Naive B cell (primary cell): ENCODE measurements at regions not wholly inside any gene's neighbourhood (a gene's known extent, or its start where the extent isn't known, plus 50 kb on each side); places are given as distances from the start of the nearest gene placed in this dataset.
"Not testable (repeated sequence)": the region's sequence is repeated elsewhere in the genome, so short reads cannot be mapped to it uniquely, and the experiment has no call there.

Experiments used
- ATAC-seq, 2 donors: fragments of 150-1000 bp; cut with Tn5 transposase; 2 replicates each; pipeline ENCODE4 v1.10.0; 2021; ENCODE audit warnings: low read depth in 2 of 2, mild to moderate bottlenecking in 2 of 2, moderate library complexity in 2 of 2
- DNase-seq: peaks from one replicate; pipeline ENCODE4 v3.0.0; 2022
- H3K27ac Mint-ChIP-seq, 6 donors: one replicate each; pipeline ENCODE4 v1.8.0; 2020 to 2022; ENCODE audit warnings: mild to moderate bottlenecking in 6 of 6, mixed read lengths in 6 of 6, moderate library complexity in 5 of 6, inconsistent platforms in 2 of 6
- H3K27me3 Mint-ChIP-seq, 3 donors: one replicate each; pipeline ENCODE4 v1.8.0; 2021 to 2022; ENCODE audit warnings: mixed read lengths in 3 of 3, mild to moderate bottlenecking in 1 of 3
- H3K36me3 Mint-ChIP-seq, 2 donors: one replicate each; pipeline ENCODE4 v1.8.0; 2020 to 2022; ENCODE audit warnings: mixed read lengths in 2 of 2, inconsistent platforms in 1 of 2, mild to moderate bottlenecking in 1 of 2
- H3K4me1 Mint-ChIP-seq, 3 donors: one replicate each; pipeline ENCODE4 v1.8.0; 2020 to 2022; ENCODE audit warnings: mixed read lengths in 3 of 3, inconsistent platforms in 1 of 3, mild to moderate bottlenecking in 1 of 3, moderate library complexity in 1 of 3
- H3K4me3 Mint-ChIP-seq, 8 donors: one replicate each; pipeline ENCODE4 v1.8.0; 2020 to 2022; ENCODE audit warnings: mild to moderate bottlenecking in 8 of 8, mixed read lengths in 8 of 8, moderate library complexity in 8 of 8, inconsistent platforms in 2 of 8
- H3K9me3 Mint-ChIP-seq, 7 donors: one replicate each; pipeline ENCODE4 v1.8.0; 2020 to 2022; ENCODE audit warnings: mixed read lengths in 7 of 7, mild to moderate bottlenecking in 5 of 7, inconsistent platforms in 2 of 7, moderate library complexity in 1 of 7

DNA sequence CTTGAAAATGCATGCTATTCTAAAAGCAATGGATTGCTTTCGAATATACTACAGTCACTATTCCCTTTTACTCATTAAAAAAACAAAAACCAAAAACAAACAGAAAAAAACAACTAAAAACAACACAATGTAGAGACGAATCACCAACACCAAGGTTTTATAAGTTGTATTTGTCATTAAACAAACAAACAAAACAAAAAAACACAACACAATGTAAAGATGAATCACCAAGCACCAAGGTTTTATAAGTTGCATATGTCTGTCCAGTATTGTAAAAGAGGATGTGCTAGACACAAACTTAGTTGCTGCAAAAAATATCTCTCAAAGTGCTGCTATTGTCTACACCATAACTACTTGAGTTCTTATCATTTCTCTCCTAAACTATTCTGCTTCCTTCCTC, 1269.2 kb downstream of the EFNA5 start:
- DNase-seq (no peak), ATAC-seq (no peak)
- no peaks in the 10 kb centered on the region for H3K27me3 Mint-ChIP-seq
- no peaks in the 10 kb centered on the region for H3K4me1 Mint-ChIP-seq
- H3K27ac Mint-ChIP-seq: no peak overlapping the region
- no peak overlapping the region for H3K4me3 Mint-ChIP-seq
- no peaks in the 10 kb centered on the region for H3K36me3 Mint-ChIP-seq
- H3K9me3 Mint-ChIP-seq: peaks cover 0 to 3% (median 2%) of the 10 kb centered on the region in 7 donors

GRCh38 chr5:106399391-106399790, 1271.3 kb downstream of the EFNA5 start:
- ATAC-seq: no peak
- Mint-ChIP-seq H3K27me3 (no peaks in the 10 kb centered on the region), H3K4me1 (no peaks in the 10 kb centered on the region), H3K27ac (no peak overlapping the region), H3K4me3 (no peak overlapping the region), H3K9me3 (peaks cover 0 to 3% (median 2%) of the 10 kb centered on the region in 7 donors), H3K36me3 (no peaks in the 10 kb centered on the region)
- no peak for DNase-seq

GRCh38 chr5:106397700-106398099, 1273.0 kb downstream of the EFNA5 start:
- peaks cover 0 to 2% (median 0%) of the 10 kb centered on the region in 7 donors for H3K9me3 Mint-ChIP-seq
- no peaks in the 10 kb centered on the region for H3K4me1 Mint-ChIP-seq
- H3K27me3 Mint-ChIP-seq: no peaks in the 10 kb centered on the region
- ATAC-seq: no peak
- no peak overlapping the region for H3K27ac Mint-ChIP-seq
- DNase-seq: no peak
- no peak overlapping the region for H3K4me3 Mint-ChIP-seq
- no peaks in the 10 kb centered on the region for H3K36me3 Mint-ChIP-seq

DNA sequence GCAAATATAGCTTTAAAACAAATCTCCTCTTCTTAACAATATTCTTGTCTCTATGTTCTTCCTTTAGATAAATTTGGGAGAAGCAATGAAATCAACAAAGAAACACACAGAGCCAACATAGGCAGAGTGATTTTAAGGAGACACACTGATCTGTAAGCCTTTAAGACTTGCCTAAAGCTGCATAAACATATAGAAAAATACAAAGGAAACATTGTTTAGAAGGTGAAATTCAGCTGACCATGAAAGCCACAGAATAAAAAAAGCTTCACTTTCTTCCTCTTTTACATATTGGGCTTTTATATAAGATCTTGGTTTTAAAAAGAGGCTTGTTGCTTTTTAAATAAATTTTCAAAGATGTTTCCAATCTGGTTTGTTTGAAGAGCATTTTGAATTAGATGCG, 1277.5 kb downstream of the EFNA5 start:
- no peaks in the 10 kb centered on the region for H3K9me3 Mint-ChIP-seq
- DNase-seq: no peak
- no peak for ATAC-seq
- H3K27ac Mint-ChIP-seq: peak overlapping the region in 1 of 6 donors; percentile 15
- no peaks in the 10 kb centered on the region for H3K27me3 Mint-ChIP-seq
- no peaks in the 10 kb centered on the region for H3K36me3 Mint-ChIP-seq
- H3K4me3 Mint-ChIP-seq: no peak overlapping the region
- no peaks in the 10 kb centered on the region for H3K4me1 Mint-ChIP-seq

DNA sequence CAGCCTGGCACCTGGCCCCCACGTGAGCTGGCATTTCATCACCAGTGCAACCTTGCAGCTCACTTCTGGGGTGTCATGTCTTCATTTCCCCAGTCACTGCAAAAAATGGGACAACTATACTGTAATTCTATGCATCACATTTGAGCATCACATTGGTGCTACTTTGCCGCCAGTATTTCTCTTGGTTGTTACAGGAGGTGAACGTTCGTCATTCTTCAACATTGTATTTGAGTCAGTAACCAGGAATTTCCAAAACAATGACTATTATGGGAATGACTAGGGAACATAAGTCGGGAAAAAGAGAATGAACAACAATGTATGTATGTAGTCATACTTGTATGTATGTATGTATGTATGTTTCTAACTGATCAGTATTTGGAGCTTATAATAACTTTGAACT, 1278.0 kb downstream of the EFNA5 start:
- H3K27ac Mint-ChIP-seq: no peak overlapping the region
- ATAC-seq (no peak), DNase-seq (no peak)
- no peak overlapping the region for H3K4me3 Mint-ChIP-seq
- H3K9me3 Mint-ChIP-seq: no peaks in the 10 kb centered on the region
- H3K4me1 Mint-ChIP-seq: no peaks in the 10 kb centered on the region
- H3K27me3 Mint-ChIP-seq: no peaks in the 10 kb centered on the region
- H3K36me3 Mint-ChIP-seq: no peaks in the 10 kb centered on the region

DNA sequence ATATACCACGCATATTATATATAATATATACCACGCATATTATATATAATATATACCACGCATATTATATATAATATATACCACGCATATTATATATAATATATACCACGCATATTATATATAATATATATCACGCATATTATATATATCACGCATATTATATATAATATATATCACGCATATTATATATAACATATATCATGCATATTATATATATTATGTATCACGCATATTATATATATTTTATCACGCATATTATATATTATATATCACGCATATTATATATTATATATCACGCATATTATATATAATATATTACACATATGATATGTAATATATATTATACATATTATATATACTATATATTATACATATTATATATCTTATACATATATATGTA, 1283.0 kb downstream of the EFNA5 start:
- not testable (repeated sequence) for H3K36me3 Mint-ChIP-seq, H3K27ac Mint-ChIP-seq, H3K4me1 Mint-ChIP-seq, DNase-seq, H3K9me3 Mint-ChIP-seq, ATAC-seq, H3K27me3 Mint-ChIP-seq, H3K4me3 Mint-ChIP-seq

- no peaks in the 10 kb centered on the region for H3K27me3 Mint-ChIP-seq
- H3K27ac Mint-ChIP-seq: no peak overlapping the region
- no peak overlapping the region for H3K4me3 Mint-ChIP-seq
- no peaks in the 10 kb centered on the region for H3K36me3 Mint-ChIP-seq
- no peaks in the 10 kb centered on the region for H3K4me1 Mint-ChIP-seq
- peaks cover 0 to 5% (median 0%) of the 10 kb centered on the region in 7 donors for H3K9me3 Mint-ChIP-seq
- ATAC-seq (no peak), DNase-seq (no peak)
These were observed 1284.5 kb downstream of the EFNA5 start for GRCh38 chr5:106386287-106386686.

GRCh38 chr5:106380736-106381135, 1290.0 kb downstream of the EFNA5 start:
- Mint-ChIP-seq H3K9me3 (peaks cover 0 to 12% (median 2%) of the 10 kb centered on the region in 7 donors), H3K27me3 (no peaks in the 10 kb centered on the region), H3K4me3 (no peak overlapping the region), H3K27ac (no peak overlapping the region), H3K36me3 (no peaks in the 10 kb centered on the region), H3K4me1 (no peaks in the 10 kb centered on the region)
- no peak for ATAC-seq
- DNase-seq: no peak

DNA sequence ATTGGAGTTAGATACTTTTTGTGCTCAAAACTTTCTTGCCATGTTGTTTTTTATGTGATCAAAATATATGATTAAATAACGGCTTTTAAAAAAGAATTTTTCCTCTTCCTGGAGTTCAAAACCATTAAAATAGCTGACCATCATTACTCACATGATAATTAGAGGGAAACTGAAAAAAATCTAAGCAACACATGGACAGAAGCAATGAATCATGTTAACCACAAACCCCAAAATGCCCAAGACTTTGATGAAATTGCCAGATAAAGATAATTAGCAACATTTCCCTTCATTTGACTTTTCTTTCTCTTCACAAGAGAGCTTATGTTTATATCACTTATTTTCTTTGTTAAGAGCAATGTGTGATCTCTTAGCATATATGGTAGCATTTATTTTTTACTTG, 1294.2 kb downstream of the EFNA5 start:
- Mint-ChIP-seq H3K4me3 (no peak overlapping the region), H3K36me3 (no peaks in the 10 kb centered on the region), H3K4me1 (no peaks in the 10 kb centered on the region), H3K9me3 (peaks cover 0 to 7% (median 2%) of the 10 kb centered on the region in 7 donors), H3K27me3 (no peaks in the 10 kb centered on the region), H3K27ac (no peak overlapping the region)
- ATAC-seq (no peak), DNase-seq (no peak)

DNA sequence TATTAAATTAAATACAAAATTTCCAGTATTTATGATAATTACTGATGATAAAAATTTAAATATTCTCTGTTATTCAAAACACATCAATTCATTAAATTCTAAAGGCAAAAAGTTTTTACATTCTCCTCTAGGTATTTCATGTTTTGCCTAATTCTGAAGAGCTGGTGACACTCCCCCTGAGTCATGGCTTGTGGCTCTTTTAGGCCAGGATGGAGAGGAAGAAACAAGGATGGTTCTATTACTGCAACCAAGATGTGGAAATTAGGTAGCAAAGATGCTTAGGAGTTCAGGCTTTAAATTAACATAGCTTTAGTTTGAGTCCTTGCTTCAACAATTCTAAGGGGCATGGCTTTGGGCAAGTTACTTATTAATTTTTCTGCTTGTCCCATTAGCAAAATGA, 1295.8 kb downstream of the EFNA5 start:
- Mint-ChIP-seq H3K27me3 (no peaks in the 10 kb centered on the region), H3K4me1 (no peaks in the 10 kb centered on the region), H3K9me3 (peaks cover 0 to 14% (median 6%) of the 10 kb centered on the region in 7 donors), H3K4me3 (no peak overlapping the region), H3K36me3 (no peaks in the 10 kb centered on the region), H3K27ac (no peak overlapping the region)
- no peak for ATAC-seq
- no peak for DNase-seq

DNA sequence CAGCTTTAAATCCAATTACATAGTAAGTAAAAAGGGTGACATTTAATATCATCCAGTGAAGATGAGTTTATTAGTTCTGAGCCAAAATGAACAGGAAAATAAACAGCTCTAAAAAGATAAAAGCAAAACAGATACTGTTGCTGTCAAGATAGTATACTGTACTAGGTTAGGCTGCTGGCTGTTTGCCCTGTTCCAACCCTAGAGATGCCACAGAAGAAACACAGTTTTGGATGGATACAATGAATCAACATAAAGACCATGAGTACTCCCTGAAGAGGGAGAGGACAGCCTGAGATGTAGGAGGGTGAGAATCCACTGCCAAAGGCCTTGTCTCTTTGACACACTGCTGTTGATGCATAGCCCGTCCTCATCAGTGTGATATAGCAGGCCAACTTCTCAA, 1302.7 kb downstream of the EFNA5 start:
- no peak overlapping the region for H3K27ac Mint-ChIP-seq
- no peaks in the 10 kb centered on the region for H3K4me1 Mint-ChIP-seq
- H3K9me3 Mint-ChIP-seq: peaks cover 2 to 26% (median 6%) of the 10 kb centered on the region in 7 donors
- H3K27me3 Mint-ChIP-seq: no peaks in the 10 kb centered on the region
- H3K4me3 Mint-ChIP-seq: no peak overlapping the region
- DNase-seq (no peak), ATAC-seq (no peak)
- no peaks in the 10 kb centered on the region for H3K36me3 Mint-ChIP-seq

- no peak overlapping the region for H3K4me3 Mint-ChIP-seq
- no peaks in the 10 kb centered on the region for H3K27me3 Mint-ChIP-seq
These were observed 1303.5 kb downstream of the EFNA5 start for GRCh38 chr5:106367281-106367680.

GRCh38 chr5:106363578-106363977, 1307.2 kb downstream of the EFNA5 start:
- H3K4me1 Mint-ChIP-seq: no peaks in the 10 kb centered on the region
- ATAC-seq (no peak), DNase-seq (no peak)
- H3K36me3 Mint-ChIP-seq: no peaks in the 10 kb centered on the region
- peaks cover 0 to 13% (median 3%) of the 10 kb centered on the region in 7 donors for H3K9me3 Mint-ChIP-seq
- no peak overlapping the region for H3K4me3 Mint-ChIP-seq
- no peak overlapping the region for H3K27ac Mint-ChIP-seq
- no peaks in the 10 kb centered on the region for H3K27me3 Mint-ChIP-seq

More at GRCh38 chr5:106367281-106367680, 1303.5 kb downstream of the EFNA5 start:
- Mint-ChIP-seq H3K9me3 (peaks cover 2 to 26% (median 6%) of the 10 kb centered on the region in 7 donors), H3K4me1 (no peaks in the 10 kb centered on the region), H3K27ac (no peak overlapping the region), H3K36me3 (no peaks in the 10 kb centered on the region)
- ATAC-seq (no peak), DNase-seq (no peak)

GRCh38 chr5:106361905-106362304, 1308.8 kb downstream of the EFNA5 start:
- H3K4me1 Mint-ChIP-seq: no peaks in the 10 kb centered on the region
- ATAC-seq: no peak
- peaks cover 0 to 13% (median 3%) of the 10 kb centered on the region in 7 donors for H3K9me3 Mint-ChIP-seq
- no peak overlapping the region for H3K27ac Mint-ChIP-seq
- H3K27me3 Mint-ChIP-seq: no peaks in the 10 kb centered on the region
- no peak for DNase-seq
- H3K36me3 Mint-ChIP-seq: no peaks in the 10 kb centered on the region
- H3K4me3 Mint-ChIP-seq: no peak overlapping the region

DNA sequence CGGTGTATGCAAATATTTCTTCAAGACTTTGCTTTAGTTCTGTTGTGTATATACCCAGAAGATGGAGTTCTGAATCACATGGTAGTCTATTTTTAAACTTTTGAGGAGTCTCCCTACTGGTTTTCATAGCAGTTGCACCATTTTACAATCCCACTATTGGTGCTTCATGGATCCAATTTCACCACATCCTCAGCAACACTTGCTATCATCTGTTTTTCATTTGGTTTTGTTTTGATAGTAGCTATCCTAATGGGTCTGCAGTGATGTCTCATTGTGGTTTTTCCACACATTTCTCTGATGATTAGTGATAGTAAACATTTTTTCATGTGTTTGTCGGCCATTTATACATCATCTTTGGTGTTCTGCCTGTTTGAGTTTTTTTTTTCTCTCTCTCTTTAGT, 1339.3 kb downstream of the EFNA5 start:
- H3K4me3 Mint-ChIP-seq: no peak overlapping the region
- peaks cover 0 to 13% (median 5%) of the 10 kb centered on the region in 7 donors for H3K9me3 Mint-ChIP-seq
- DNase-seq (no peak), ATAC-seq (no peak)
- no peaks in the 10 kb centered on the region for H3K27me3 Mint-ChIP-seq
- no peak overlapping the region for H3K27ac Mint-ChIP-seq
- H3K4me1 Mint-ChIP-seq: no peaks in the 10 kb centered on the region
- no peaks in the 10 kb centered on the region for H3K36me3 Mint-ChIP-seq
